H9 (cell line): ENCODE measurements at regions not wholly inside any gene's neighbourhood (a gene's known extent, or its start where the extent isn't known, plus 50 kb on each side); places are given as distances from the start of the nearest gene placed in this dataset.

Source experiments
- DNase-seq: peaks from one replicate; pipeline ENCODE4 v3.0.0-alpha.2; 2017
- H2AFZ ChIP-seq: one replicate; pipeline ENCODE4 v1.6.1; 2013; ENCODE audit warnings: mild to moderate bottlenecking, low read length, control low read depth, moderate library complexity
- H2AK5ac ChIP-seq: 2 replicates; pipeline ENCODE4 v1.6.1; 2013; ENCODE audit warnings: low read length, control low read depth, mixed read lengths; ENCODE audit not compliant: insufficient read length
- H2BK120ac ChIP-seq: one replicate; pipeline ENCODE4 v1.6.1; 2013; ENCODE audit warnings: low read depth, mild to moderate bottlenecking, low read length, control low read depth, inconsistent platforms; ENCODE audit not compliant: poor library complexity, severe bottlenecking
- H2BK12ac ChIP-seq: 2 replicates; pipeline ENCODE4 v1.6.1; 2013; ENCODE audit warnings: low read length, control low read depth, mixed read lengths, low read depth; ENCODE audit not compliant: insufficient read length
- H2BK15ac ChIP-seq: 2 replicates; pipeline ENCODE4 v1.6.1; 2013; ENCODE audit warnings: low read depth, low read length, control low read depth
- H2BK20ac ChIP-seq: one replicate; pipeline ENCODE4 v1.6.1; 2013; ENCODE audit warnings: low read depth, mild to moderate bottlenecking, low read length, control low read depth, inconsistent platforms; ENCODE audit not compliant: poor library complexity, severe bottlenecking
- H2BK5ac ChIP-seq: 2 replicates; pipeline ENCODE4 v1.6.1; 2013; ENCODE audit warnings: low read length, control low read depth, mixed read lengths; ENCODE audit not compliant: insufficient read length
- H3K14ac ChIP-seq: 2 replicates; pipeline ENCODE4 v1.6.1; 2013; ENCODE audit warnings: low read length, control low read depth; ENCODE audit not compliant: insufficient read depth
- H3K18ac ChIP-seq: 2 replicates; pipeline ENCODE4 v1.6.1; 2013; ENCODE audit warnings: low read depth, mild to moderate bottlenecking, mixed read lengths, low read length, control low read depth; ENCODE audit not compliant: insufficient read length
- H3K23ac ChIP-seq: 2 replicates; pipeline ENCODE4 v1.6.1; 2013; ENCODE audit warnings: low read length, control low read depth, mixed read lengths, low read depth; ENCODE audit not compliant: insufficient read length
- H3K23me2 ChIP-seq: 2 replicates; pipeline ENCODE4 v1.6.1; 2013; ENCODE audit warnings: low read depth, mild to moderate bottlenecking, mixed read lengths, low read length, control low read depth; ENCODE audit not compliant: insufficient read length, poor library complexity, severe bottlenecking
- H3K27ac ChIP-seq: 2 replicates; pipeline ENCODE4 v1.5.1; 2013; ENCODE audit warnings: low read length, control low read depth, mixed read lengths, low read depth; ENCODE audit not compliant: insufficient read length
- H3K27me3 ChIP-seq: 2 replicates; pipeline ENCODE4 v1.6.1; 2013; ENCODE audit warnings: low read length, control low read depth, inconsistent platforms; ENCODE audit not compliant: insufficient read depth
- H3K4ac ChIP-seq: 2 replicates; pipeline ENCODE4 v1.6.1; 2013; ENCODE audit warnings: low read depth, mild to moderate bottlenecking, control low read depth, inconsistent platforms, low read length, moderate library complexity
- H3K4me1 ChIP-seq: 2 replicates; pipeline ENCODE4 v1.6.1; 2013; ENCODE audit warnings: low read length, control low read depth, inconsistent platforms; ENCODE audit not compliant: insufficient read depth
- H3K4me2 ChIP-seq: 2 replicates; pipeline ENCODE4 v1.6.1; 2013; ENCODE audit warnings: low read length, control low read depth, mixed read lengths; ENCODE audit not compliant: insufficient read length, insufficient read depth
- H3K56ac ChIP-seq: 2 replicates; pipeline ENCODE4 v1.6.1; 2013; ENCODE audit warnings: low read depth, mild to moderate bottlenecking, mixed read lengths, low read length, control low read depth; ENCODE audit not compliant: insufficient read length
- H3K79me1 ChIP-seq: 2 replicates; pipeline ENCODE4 v1.6.1; 2013; ENCODE audit warnings: low read depth, mild to moderate bottlenecking, moderate library complexity, low read length, control low read depth, inconsistent platforms; ENCODE audit not compliant: insufficient read depth, poor library complexity, severe bottlenecking
- H3K79me2 ChIP-seq: 2 replicates; pipeline ENCODE4 v1.6.1; 2013; ENCODE audit warnings: low read length, control low read depth, inconsistent platforms; ENCODE audit not compliant: insufficient read depth
- H3K9ac ChIP-seq: 2 replicates; pipeline ENCODE4 v1.6.1; 2013; ENCODE audit warnings: low read length, control low read depth, mixed read lengths; ENCODE audit not compliant: insufficient read length; ENCODE audit errors: extremely low read depth
- H3K9me3 ChIP-seq: one replicate; pipeline ENCODE4 v1.6.1; 2013; ENCODE audit warnings: low read depth, low read length, inconsistent platforms; ENCODE audit not compliant: control insufficient read depth
- H3T11ph ChIP-seq: one replicate; pipeline ENCODE4 v1.6.1; 2013; ENCODE audit warnings: mild to moderate bottlenecking, low read length, control low read depth, inconsistent platforms
- H4K20me1 ChIP-seq: one replicate; pipeline ENCODE4 v1.6.1; 2013; ENCODE audit not compliant: control insufficient read depth, insufficient read length, insufficient read depth
- H4K5ac ChIP-seq: 2 replicates; pipeline ENCODE4 v1.6.1; 2013; ENCODE audit warnings: low read depth, mild to moderate bottlenecking, mixed read lengths, low read length, control low read depth; ENCODE audit not compliant: insufficient read length
- H4K8ac ChIP-seq: replicated peaks from 2 replicates; pipeline ENCODE4 v1.6.1; 2013; ENCODE audit warnings: low read length, control low read depth, mixed read lengths, low read depth; ENCODE audit not compliant: insufficient read length
- H4K91ac ChIP-seq: 2 replicates; pipeline ENCODE4 v1.6.1; 2013; ENCODE audit warnings: low read depth, mild to moderate bottlenecking, moderate library complexity, mixed read lengths, low read length, control low read depth; ENCODE audit not compliant: insufficient read length
- H3K27ac Mint-ChIP-seq, 3 experiments: 2 replicates in 2 of 3; 3 replicates in 1 of 3; pipeline ENCODE4 v1.8.0; 2020 to 2021; ENCODE audit warnings: mixed read lengths in 3 of 3, mild to moderate bottlenecking in 1 of 3, moderate library complexity in 1 of 3
- H3K27me3 Mint-ChIP-seq: 2 replicates; pipeline ENCODE4 v1.8.0; 2021; ENCODE audit warnings: low read depth, mild to moderate bottlenecking, moderate library complexity, mixed read lengths
- H3K36me3 Mint-ChIP-seq, 3 experiments: 2 replicates in 2 of 3; 3 replicates in 1 of 3; pipeline ENCODE4 v1.8.0; 2020 to 2021; ENCODE audit warnings: low read depth in 3 of 3, mixed read lengths in 3 of 3; ENCODE audit not compliant: insufficient read depth in 1 of 3
- H3K4me1 Mint-ChIP-seq, 2 experiments: 2 replicates each; pipeline ENCODE4 v1.8.0; 2020; ENCODE audit warnings: mixed read lengths in 2 of 2
- H3K4me3 Mint-ChIP-seq, 2 experiments: 2 replicates in 1 of 2; 3 replicates in 1 of 2; pipeline ENCODE4 v1.8.0; 2020 to 2021; ENCODE audit warnings: mild to moderate bottlenecking in 2 of 2, mixed read lengths in 2 of 2, moderate library complexity in 1 of 2
- H3K9me3 Mint-ChIP-seq, 2 experiments: 2 replicates in 1 of 2; 3 replicates in 1 of 2; pipeline ENCODE4 v1.8.0; 2020; ENCODE audit warnings: mild to moderate bottlenecking in 2 of 2, mixed read lengths in 2 of 2, moderate library complexity in 1 of 2
- WGBS: extraction: QIAGEN DNeasy Blood & Tissue Kit; methylation state at CpG from one replicate; pipeline ENCODE4 v1.1.7; 2013; ENCODE audit warnings: missing lambda C conversion rate, low lambda C conversion rate, mixed read lengths; ENCODE audit not compliant: insufficient read length; ENCODE audit errors: extremely low coverage; 5-methylcytosine and 5-hydroxymethylcytosine counted together
- TF ChIP-seq, protein P1 (sequence below): fragments of 200-600 bp; sonication (generic); conservative IDR thresholded peaks from 3 replicates; pipeline ENCODE4 v1.8.0; 2021; ENCODE audit warnings: antibody characterized with exemption, mild to moderate bottlenecking

DNA sequence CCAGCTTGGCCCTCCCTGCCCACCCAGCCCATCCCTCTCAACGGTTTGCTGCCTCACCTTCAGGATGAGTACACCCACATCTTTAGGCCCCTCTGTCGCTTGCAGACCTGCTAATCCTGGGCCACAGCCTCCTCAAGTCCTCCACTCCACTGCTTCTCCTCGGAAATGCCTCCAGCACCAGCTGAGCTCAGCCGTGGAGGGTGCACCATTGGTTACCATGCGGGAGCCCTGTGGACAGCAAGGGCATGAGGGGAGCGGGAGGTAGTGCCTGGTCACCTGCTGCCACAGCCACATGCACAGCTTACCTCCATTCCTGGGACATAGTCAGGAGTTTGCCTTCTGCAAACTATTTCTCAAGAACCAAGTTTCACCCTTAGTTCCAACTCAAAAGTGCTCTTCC lies 286.3 kb upstream of the ZMIZ1 start:
- Histone ChIP-seq H2BK15ac (no peak overlapping the region), H3T11ph (no peak overlapping the region), H3K14ac (no peak overlapping the region), H3K4ac (no peak overlapping the region), H2BK5ac (no peak overlapping the region), H3K23me2 (no peaks in the 10 kb centered on the region), H4K91ac (no peak overlapping the region), H3K9me3 (no peaks in the 10 kb centered on the region), H3K9ac (no peak overlapping the region), H2BK12ac (no peak overlapping the region), H4K8ac (no peak overlapping the region), H2AFZ (no peak overlapping the region), H3K56ac (no peak overlapping the region), H3K27ac (no peak overlapping the region), H3K79me2 (no peaks in the 10 kb centered on the region), H3K4me2 (no peak overlapping the region), H2BK120ac (no peak overlapping the region), H2BK20ac (no peak overlapping the region), H3K23ac (no peak overlapping the region), H3K4me1 (no peaks in the 10 kb centered on the region), H3K27me3 (no peaks in the 10 kb centered on the region), H2AK5ac (no peak overlapping the region), H4K5ac (no peak overlapping the region), H4K20me1 (no peaks in the 10 kb centered on the region), H3K18ac (no peak overlapping the region), H3K79me1 (no peaks in the 10 kb centered on the region)
- DNase-seq, result no peak
- TF ChIP-seq, protein P1, sequence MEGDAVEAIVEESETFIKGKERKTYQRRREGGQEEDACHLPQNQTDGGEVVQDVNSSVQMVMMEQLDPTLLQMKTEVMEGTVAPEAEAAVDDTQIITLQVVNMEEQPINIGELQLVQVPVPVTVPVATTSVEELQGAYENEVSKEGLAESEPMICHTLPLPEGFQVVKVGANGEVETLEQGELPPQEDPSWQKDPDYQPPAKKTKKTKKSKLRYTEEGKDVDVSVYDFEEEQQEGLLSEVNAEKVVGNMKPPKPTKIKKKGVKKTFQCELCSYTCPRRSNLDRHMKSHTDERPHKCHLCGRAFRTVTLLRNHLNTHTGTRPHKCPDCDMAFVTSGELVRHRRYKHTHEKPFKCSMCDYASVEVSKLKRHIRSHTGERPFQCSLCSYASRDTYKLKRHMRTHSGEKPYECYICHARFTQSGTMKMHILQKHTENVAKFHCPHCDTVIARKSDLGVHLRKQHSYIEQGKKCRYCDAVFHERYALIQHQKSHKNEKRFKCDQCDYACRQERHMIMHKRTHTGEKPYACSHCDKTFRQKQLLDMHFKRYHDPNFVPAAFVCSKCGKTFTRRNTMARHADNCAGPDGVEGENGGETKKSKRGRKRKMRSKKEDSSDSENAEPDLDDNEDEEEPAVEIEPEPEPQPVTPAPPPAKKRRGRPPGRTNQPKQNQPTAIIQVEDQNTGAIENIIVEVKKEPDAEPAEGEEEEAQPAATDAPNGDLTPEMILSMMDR, result no peak
- no peak overlapping the region for H3K27ac Mint-ChIP-seq
- peaks cover 17% of the 10 kb centered on the region for H3K27me3 Mint-ChIP-seq
- no peaks in the 10 kb centered on the region; a peak in 1 of 7 replicates for H3K36me3 Mint-ChIP-seq
- H3K4me3 Mint-ChIP-seq, result no peak overlapping the region
- peaks cover 0 to 2% of the 10 kb centered on the region in 2 experiments; a peak in 2 of 4 replicates for H3K4me1 Mint-ChIP-seq
- H3K9me3 Mint-ChIP-seq, result peaks cover 7 to 17% of the 10 kb centered on the region in 2 experiments; a peak in 4 of 5 replicates
- no CpG with 5 or more reads among the region's 6 CpGs for WGBS
